Activated CD4-positive, alpha-beta T cell treated with anti-CD3 and anti-CD28 coated beads, Interleukin-2, Interleukin-6, amounts not matched to agents 100 ng/mL and 50 ng/mL, durations not matched to agents 16 hours and 8 hours (primary cell): ENCODE measurements at regions not wholly inside any gene's neighbourhood (a gene's known extent, or its start where the extent isn't known, plus 50 kb on each side); places are given as distances from the start of the nearest gene placed in this dataset.
A peak's percentile ranks its signal among the peaks of the same experiment; 100 is the strongest.
"Not testable (repeated sequence)": the region's sequence is repeated elsewhere in the genome, so short reads cannot be mapped to it uniquely, and the experiment has no call there.

ENCODE experiments used
- DNase-seq: peaks from one replicate; pipeline ENCODE4 v3.0.0-alpha.2; 2020

DNA sequence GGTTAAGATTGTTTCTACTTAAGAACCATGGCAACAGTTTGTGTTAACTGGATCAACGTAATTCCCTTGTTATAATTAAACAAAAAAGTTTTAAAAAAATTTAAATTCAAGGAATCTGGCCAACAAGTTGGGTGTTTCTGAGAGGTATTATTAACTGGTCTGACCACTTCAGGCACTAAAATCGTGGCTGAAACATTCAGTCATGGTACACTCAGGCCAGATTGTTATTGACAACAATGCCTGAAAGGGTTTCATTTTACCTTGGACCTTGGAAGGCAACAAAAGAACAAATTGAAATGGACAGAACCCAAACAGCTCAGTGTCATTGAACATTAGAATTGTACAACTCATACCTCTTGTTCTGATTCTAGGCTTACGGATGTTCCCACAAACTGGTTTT is 103.3 kb upstream of the ARMC3 start:
- no peak for DNase-seq

DNA sequence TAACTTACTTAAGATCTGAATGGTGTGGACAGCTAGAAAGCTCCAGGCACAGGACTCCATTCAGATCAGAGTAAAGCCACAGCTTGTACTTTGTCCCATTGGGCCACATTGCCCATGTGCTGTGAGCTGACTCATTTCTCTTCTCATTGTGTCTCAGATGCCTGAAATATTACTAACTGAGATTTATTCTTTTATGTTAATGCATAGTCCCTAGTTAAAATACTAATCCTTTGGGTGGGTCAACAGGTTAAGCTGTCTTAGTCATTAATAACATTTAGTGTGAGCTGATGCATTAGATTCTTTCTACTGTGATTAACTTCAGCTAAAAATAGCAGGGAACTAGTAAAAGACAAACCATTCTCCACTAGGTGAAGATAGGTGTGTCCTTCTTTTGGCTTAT is 104.7 kb upstream of the ARMC3 start:
- DNase-seq = no peak

GRCh38 chr10:22821921-22822320 is 105.9 kb upstream of the ARMC3 start:
- not testable (repeated sequence) for DNase-seq

DNA sequence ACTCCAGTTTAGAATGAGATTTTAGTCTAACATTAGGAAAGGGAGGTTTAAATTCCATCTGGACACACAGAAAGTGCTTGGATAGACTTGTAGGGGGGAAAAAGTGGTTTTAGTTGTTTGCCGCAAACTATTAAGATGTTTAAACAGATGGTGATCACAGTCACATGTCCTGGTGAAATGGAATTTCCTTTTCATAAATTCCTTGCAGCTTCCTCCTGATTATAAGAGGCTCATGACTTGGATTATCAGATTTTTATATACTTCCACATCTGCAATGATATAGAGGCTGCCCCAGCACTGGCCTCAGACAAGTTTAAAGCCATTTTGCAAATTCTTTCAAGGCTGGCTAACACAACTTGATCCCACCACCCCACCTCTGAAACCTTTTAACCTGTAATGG is 106.4 kb upstream of the ARMC3 start:
- DNase-seq = no peak

- peak; percentile 37 for DNase-seq
Measured at GRCh38 chr10:22816298-22816653, 101.9 kb upstream of the PIP4K2A start.

DNA sequence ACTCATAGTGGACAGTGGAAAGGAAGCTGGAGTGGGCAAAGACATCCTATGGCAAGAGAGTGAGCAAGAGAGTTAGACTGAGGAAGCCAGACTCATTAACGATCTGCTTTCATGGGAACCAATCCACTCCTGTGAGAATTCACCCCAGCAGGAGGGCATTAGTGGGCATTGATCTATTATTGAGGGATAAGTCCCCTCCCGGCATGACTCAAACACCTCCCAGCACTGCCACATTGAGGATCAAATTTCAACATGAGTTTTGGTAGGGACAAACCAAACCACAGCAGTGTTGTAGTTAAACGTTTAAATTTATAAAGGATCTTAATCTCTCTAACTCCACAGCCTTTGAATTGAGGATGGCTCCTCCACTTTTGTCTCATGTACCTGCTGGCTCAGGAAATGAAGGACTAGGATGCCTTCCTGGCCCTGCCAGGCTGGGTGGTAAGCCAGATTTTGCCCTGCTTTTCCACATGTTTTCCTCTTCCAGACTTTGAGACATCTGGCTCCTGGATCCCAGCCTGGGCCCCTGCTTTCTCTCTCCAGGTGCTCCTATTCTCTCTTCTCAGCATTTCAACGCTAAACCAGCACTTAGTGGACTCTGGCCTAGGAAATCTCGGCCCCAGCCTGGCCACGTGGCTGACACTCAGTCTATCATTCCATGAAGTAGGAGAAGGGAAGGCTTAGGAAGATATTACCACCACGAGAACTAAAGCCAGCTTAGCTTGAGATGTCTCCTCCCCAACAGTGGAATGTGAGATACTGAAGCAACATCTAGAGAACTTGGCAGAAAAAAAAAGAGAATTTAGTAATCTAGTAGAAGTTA is 96.5 kb upstream of the PIP4K2A start:
- DNase-seq = no peak

- DNase-seq = no peak
Measured at GRCh38 chr10:22807238-22807637, 92.9 kb upstream of the PIP4K2A start.

GRCh38 chr10:22805304-22805703 is 90.9 kb upstream of the PIP4K2A start:
- no peak for DNase-seq

- DNase-seq = no peak
Measured at GRCh38 chr10:22803261-22803885, 89.0 kb upstream of the PIP4K2A start.

- DNase-seq = no peak
Measured at GRCh38 chr10:22801785-22802184, 87.4 kb upstream of the PIP4K2A start.

DNA sequence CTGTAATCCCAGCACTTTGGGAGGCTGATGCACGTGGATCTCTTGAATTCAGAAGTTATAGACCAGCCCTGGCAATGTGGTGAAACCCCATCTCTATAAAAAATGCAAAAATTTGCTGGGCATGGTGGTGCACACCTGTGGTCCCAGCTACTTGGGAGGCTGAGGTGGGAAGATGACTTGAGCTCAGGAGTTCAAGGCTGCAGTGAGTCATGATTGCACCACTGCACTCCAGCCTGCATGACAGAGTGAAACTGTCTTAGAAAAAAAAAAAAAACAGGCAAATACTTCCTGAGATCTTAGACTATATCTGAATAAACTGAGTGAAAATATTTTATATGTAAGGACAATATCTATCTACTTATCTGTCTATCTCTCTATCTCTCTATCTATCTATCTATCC is 83.4 kb upstream of the PIP4K2A start:
- not testable (repeated sequence) for DNase-seq

GRCh38 chr10:22795546-22795945 is 81.2 kb upstream of the PIP4K2A start:
- DNase-seq = no peak

DNA sequence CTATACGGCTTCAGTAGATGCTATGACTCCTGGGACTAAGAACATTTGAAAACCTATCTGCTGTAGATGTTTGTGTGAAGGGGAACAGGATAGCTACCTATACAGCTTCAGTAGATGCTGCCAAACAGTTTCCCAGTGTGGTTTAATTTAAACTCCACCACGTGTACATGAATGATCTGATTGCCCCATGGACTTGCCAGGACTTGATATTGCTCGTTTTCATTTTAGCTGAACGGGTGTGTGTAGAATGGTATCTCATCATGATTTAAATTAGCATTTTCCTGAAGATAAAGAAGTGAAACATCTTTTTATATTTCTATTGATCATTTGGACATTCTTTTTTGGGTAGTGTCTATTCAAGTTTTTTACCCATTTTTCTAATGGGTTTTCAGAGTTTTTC is 77.8 kb upstream of the PIP4K2A start:
- DNase-seq = no peak

- no peak for DNase-seq
Measured at GRCh38 chr10:22791665-22792064, 77.3 kb upstream of the PIP4K2A start.

DNA sequence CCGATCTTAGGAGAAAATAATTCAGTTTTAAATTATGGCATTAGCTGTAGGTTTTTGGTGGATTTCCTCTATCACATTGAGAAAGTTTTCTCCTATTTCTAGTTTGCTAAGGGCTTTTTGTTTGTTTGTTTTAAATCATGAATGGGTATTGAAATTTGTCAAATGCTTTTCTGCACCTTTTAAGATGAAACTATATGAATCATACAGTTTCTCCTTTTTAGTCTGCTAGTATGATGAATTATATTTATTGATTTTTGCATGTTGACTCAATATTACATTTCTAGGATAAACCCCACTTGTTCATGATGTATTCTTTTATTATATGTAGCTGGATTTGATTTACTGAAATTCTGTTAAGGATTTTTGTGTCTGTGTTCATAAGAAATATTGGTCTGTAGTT is 70.3 kb upstream of the PIP4K2A start:
- DNase-seq = peak; percentile 9

GRCh38 chr10:22783807-22784206 is 69.4 kb upstream of the PIP4K2A start:
- DNase-seq = no peak

DNA sequence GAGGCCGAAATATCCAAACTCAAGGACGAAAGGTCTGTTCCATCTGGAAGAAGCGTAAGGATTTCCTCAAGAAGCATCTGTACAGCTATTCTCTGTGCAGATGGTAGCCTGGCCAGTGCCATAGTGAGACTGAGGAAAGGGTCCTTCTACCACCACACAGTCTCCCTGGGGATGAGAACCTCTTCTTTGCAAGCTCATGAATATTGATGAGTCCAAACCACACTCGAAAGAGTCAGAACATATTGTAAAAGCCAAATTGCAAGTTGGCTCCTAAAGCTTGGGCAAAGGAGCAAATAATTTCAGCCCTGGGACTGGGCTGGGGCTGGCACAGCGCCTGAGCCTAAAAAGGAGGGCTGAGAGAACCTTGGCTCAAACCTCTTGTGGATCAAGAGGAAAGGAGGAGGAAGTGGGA is 66.1 kb upstream of the PIP4K2A start:
- no peak for DNase-seq

DNA sequence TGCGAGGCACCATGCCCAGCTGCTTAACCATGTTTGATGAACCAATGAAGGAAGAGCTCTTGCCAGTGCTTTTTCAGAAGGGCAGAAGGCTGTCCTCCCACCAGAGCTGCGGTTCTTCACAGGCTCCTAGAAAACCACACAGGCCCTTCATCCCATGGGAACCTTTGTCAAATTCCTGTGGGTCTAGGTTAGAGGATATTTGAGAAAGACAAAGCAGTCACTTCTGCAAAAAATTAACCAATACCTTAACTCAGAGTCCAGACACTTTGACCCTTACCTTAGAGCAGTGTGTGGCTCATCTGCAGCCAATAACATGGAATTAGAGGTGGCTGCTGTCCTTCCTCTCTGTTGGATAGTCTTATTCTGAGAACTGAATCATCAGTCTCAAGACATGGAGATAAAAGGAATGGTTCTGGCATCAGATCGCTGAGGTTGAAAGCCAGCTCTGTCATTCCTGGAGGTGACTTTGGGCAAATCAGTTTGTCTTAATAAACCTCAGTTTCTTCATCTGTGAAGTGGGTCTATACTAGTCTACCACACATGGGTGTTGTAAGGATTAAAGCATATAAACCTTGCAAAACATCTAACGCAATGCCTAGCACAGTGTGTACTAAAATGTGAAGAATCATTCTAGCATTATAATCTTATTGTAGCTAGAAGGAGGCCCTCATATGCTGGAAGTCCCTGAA is 65.1 kb upstream of the PIP4K2A start:
- no peak for DNase-seq

DNA sequence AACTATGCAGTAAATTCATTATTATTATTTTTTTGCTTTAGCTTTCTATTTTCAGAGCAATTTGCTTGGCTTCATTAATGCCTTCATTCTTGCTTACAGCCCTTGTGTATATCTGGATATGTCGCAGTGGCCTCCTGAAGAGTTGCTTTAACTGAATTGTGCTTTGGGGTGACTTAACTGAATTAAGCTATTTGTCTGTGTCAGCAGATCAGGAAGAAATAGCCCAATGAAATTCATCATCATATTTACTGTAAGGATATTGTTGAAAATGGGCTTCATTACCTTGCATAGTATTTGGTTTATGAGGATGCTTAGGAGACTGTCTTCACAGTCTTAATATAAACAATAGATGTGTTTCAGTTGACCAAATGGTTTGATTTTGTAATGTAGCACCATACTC is 59.7 kb upstream of the PIP4K2A start:
- no peak for DNase-seq

DNA sequence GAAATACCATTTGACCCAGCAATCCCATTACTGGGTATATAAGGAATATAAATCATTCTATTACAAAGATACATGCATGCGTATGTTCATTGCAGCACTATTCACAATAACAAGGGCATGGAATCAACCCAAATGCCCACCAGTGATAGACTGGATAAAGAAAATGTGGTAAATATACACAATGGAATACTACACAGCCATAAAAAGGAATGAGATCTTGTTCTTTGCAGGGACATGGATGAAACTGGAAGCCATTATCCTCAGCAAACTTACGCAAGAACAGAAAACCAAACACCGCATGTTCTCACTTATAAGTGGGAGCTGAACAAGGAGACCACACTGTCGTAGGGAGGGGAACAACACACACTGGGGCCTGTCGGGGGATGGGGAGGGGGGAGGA is 57.3 kb upstream of the PIP4K2A start:
- DNase-seq = not testable (repeated sequence)

- DNase-seq = no peak
Measured at GRCh38 chr10:22770270-22770669, 55.9 kb upstream of the PIP4K2A start.

DNA sequence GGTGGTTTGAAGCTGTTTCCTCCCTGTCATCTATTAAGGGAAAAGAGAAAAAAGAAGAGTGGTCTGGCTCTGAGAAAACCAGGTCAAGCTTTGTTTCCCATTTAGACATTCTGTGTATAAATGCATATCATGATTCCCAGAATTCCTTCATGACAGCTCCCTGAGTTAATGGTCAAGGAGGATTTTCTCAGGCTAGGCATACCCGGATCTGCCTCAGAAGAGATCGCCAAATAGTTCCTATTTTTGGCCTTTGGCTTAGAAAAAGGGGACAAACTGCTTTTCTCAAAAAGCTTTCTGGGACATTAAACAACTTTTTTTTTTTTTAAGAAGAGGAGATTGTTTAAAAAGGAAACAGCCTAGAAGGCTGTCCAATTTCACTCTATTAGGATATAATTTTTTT is 53.5 kb upstream of the PIP4K2A start:
- DNase-seq = no peak

GRCh38 chr10:22766693-22767092 is 52.3 kb upstream of the PIP4K2A start:
- DNase-seq = no peak
